Stomach (tissue), 8 donors: ENCODE measurements at regions not wholly inside any gene's neighbourhood (a gene's known extent, or its start where the extent isn't known, plus 50 kb on each side); places are given as distances from the start of the nearest gene placed in this dataset.

Experiments used
- DNase-seq, 2 donors: peaks; one replicate each; pipeline versions ENCODE4 v3.0.0 to v3.0.0-alpha.2; 2013 to 2019
- H3K27ac ChIP-seq, 5 donors: fragments of 200-600 bp in 4 of 5; sonication (generic) in 4 of 5; one replicate each; pipeline ENCODE4 v1.5.1; 2013 to 2019; ENCODE audit warnings: mild to moderate bottlenecking in 1 of 5, moderate library complexity in 1 of 5
- H3K27me3 ChIP-seq, 3 donors: fragments of 200-600 bp; sonication (generic); one replicate each; pipeline ENCODE4 v1.5.1; 2017 to 2019; ENCODE audit warnings: mixed run types in 1 of 3
- H3K36me3 ChIP-seq, 4 donors: fragments of 200-600 bp; sonication (generic); 1 replicate in 3 of 4; 2 replicates in 1 of 4; pipeline ENCODE4 v1.5.1; 2016 to 2019
- H3K4me1 ChIP-seq, 4 donors: fragments of 200-600 bp; sonication (generic); one replicate each; pipeline ENCODE4 v1.5.1; 2016 to 2019
- H3K4me3 ChIP-seq, 4 donors: fragments of 200-600 bp; sonication (generic) in 3 of 4; one replicate each; pipeline ENCODE4 v1.5.1; 2016 to 2019; ENCODE audit warnings: mild to moderate bottlenecking in 1 of 4
- H3K9me3 ChIP-seq, 4 donors: fragments of 200-600 bp; sonication (generic); one replicate each; pipeline ENCODE4 v1.5.1; 2016 to 2019
- CTCF ChIP-seq, 7 experiments: fragments of 450-650 bp in 4 of 7; fragments of 200-600 bp in 3 of 7; sonication (generic) in 3 of 7; IDR thresholded peaks; one replicate each; pipeline ENCODE4 v1.5.1; 2016 to 2019; ENCODE audit warnings: antibody characterized with exemption in 7 of 7, control low read depth in 2 of 7, mild to moderate bottlenecking in 1 of 7
- EP300 ChIP-seq: sonication (generic); formaldehyde crosslinking; IDR thresholded peaks from one replicate; pipeline ENCODE4 v1.6.1; 2017; ENCODE audit warnings: antibody characterized with exemption
- POLR2A ChIP-seq, 4 donors: fragments of 450-650 bp; IDR thresholded peaks; one replicate each; pipeline ENCODE4 v1.6.1; 2016; ENCODE audit warnings: antibody characterized with exemption in 4 of 4, control low read depth in 2 of 4, mild to moderate bottlenecking in 1 of 4, moderate library complexity in 1 of 4
- POLR2AphosphoS5 ChIP-seq, 3 donors: sonication (generic); formaldehyde crosslinking; IDR thresholded peaks; one replicate each; pipeline ENCODE4 v1.6.1; 2016; ENCODE audit warnings: antibody characterized with exemption in 3 of 3
- WGBS, 5 donors: extraction: QIAGEN DNeasy Blood & Tissue Kit in 3 of 5; methylation state at CpG; one replicate each; pipeline versions ENCODE4 v1.1.5 to v1.1.7; 2013 to 2018; 5-methylcytosine and 5-hydroxymethylcytosine counted together
- intact Hi-C: fragments of 100-400 bp; cut with DNase I; formaldehyde crosslinking; loops from one replicate; pipeline ENCODE4 v1.15.1; 2023; ENCODE audit warnings: low total_unique reads
- donor health status: healthy with polysubstance abuse.
- donor health status: Bipolar disorder and iron deficiency.
- donor health status: healthy.

GRCh38 chr3:176313426-176313825 is 883.9 kb downstream of the TBL1XR1 start:
- 52 to 91% (median 79%) methylated on average over 3 of the region's 3 CpGs for WGBS, 5 donors
- TF ChIP-seq POLR2A (IDR thresholded peaks at IDR 0.05) (no peak), POLR2AphosphoS5 (IDR thresholded peaks at IDR 0.05) (no peak), CTCF (IDR thresholded peaks at IDR 0.05) (no peak), EP300 (no peak)
- intact Hi-C loops = no loop called here
- H3K36me3 ChIP-seq = no peaks in the 10 kb centered on the region
- DNase-seq = no peak
- H3K27ac ChIP-seq = no peak overlapping the region
- H3K4me3 ChIP-seq = no peak overlapping the region
- no peaks in the 10 kb centered on the region for H3K9me3 ChIP-seq
- no peaks in the 10 kb centered on the region for H3K4me1 ChIP-seq
- no peaks in the 10 kb centered on the region for H3K27me3 ChIP-seq

GRCh38 chr3:176310641-176311040 is 886.6 kb downstream of the TBL1XR1 start:
- H3K9me3 ChIP-seq = no peaks in the 10 kb centered on the region
- H3K4me3 ChIP-seq = no peak overlapping the region
- no peaks in the 10 kb centered on the region for H3K27me3 ChIP-seq
- no peaks in the 10 kb centered on the region for H3K36me3 ChIP-seq
- no peak for DNase-seq
- intact Hi-C loops = no loop called here
- no peak overlapping the region for H3K27ac ChIP-seq
- 82 to 89% (median 84%) methylated on average over 4 of the region's 4 CpGs for WGBS, 5 donors
- no peaks in the 10 kb centered on the region for H3K4me1 ChIP-seq
- TF ChIP-seq CTCF (IDR thresholded peaks at IDR 0.05) (no peak), EP300 (no peak), POLR2A (IDR thresholded peaks at IDR 0.05) (no peak), POLR2AphosphoS5 (IDR thresholded peaks at IDR 0.05) (no peak)

GRCh38 chr3:176302271-176302670 is 895.0 kb downstream of the TBL1XR1 start:
- 93 to 96% (median 95%) methylated on average over 2 of the region's 2 CpGs for WGBS, 5 donors
- Histone ChIP-seq H3K4me3 (no peak overlapping the region), H3K9me3 (no peaks in the 10 kb centered on the region), H3K4me1 (no peaks in the 10 kb centered on the region), H3K27ac (no peak overlapping the region), H3K27me3 (no peaks in the 10 kb centered on the region), H3K36me3 (no peaks in the 10 kb centered on the region)
- intact Hi-C loops = no loop called here
- DNase-seq = no peak
- no peak for TF ChIP-seq CTCF (IDR thresholded peaks at IDR 0.05)
- TF ChIP-seq POLR2AphosphoS5 (IDR thresholded peaks at IDR 0.05) = no peak
- TF ChIP-seq POLR2A (IDR thresholded peaks at IDR 0.05) = no peak
- TF ChIP-seq EP300 = no peak

- H3K9me3 ChIP-seq = peaks cover 0 to 5% (median 0%) of the 10 kb centered on the region in 4 donors
- H3K27ac ChIP-seq = no peak overlapping the region
- H3K36me3 ChIP-seq = no peaks in the 10 kb centered on the region
- no peaks in the 10 kb centered on the region for H3K4me1 ChIP-seq
- DNase-seq = no peak
- H3K27me3 ChIP-seq = no peaks in the 10 kb centered on the region
- H3K4me3 ChIP-seq = no peak overlapping the region
- intact Hi-C loops = no loop called here
- WGBS, 5 donors = 70 to 89% (median 82%) methylated on average over 1 of the region's 1 CpG
- TF ChIP-seq EP300 = no peak
- no peak for TF ChIP-seq CTCF (IDR thresholded peaks at IDR 0.05)
- TF ChIP-seq POLR2AphosphoS5 (IDR thresholded peaks at IDR 0.05) = no peak
- no peak for TF ChIP-seq POLR2A (IDR thresholded peaks at IDR 0.05)
Measured at GRCh38 chr3:176296066-176296597, 901.1 kb downstream of the TBL1XR1 start.
